HPDE6-E6E7 (cell line): ENCODE measurements at regions not wholly inside any gene's neighbourhood (a gene's known extent, or its start where the extent isn't known, plus 50 kb on each side); places are given as distances from the start of the nearest gene placed in this dataset.
"Not testable (repeated sequence)": the region's sequence is repeated elsewhere in the genome, so short reads cannot be mapped to it uniquely, and the experiment has no call there.

Source experiments
- DNase-seq: peaks from one replicate; pipeline ENCODE4 v3.0.0; 2011; ENCODE audit warnings: missing footprints; ENCODE audit errors: extremely low spot score

DNA sequence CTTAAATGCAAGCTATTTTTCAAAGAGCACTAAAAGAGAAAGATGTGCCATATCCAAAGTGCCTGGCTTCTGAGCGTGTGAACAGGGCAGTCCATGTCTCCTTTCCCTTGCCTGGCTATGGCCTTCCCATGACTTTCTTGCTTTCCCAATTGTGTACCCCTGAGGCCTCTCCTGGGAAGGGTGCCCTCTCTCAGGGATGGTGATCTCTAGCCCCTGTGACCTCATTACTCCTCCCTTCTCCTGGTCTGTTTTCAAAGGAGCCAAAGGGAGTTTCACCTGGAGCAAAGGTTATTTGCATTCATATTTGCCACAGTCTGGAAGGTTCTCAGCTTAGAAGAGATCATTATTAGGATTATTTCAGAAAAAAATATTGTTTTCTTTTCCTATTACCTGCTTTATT lies 429.4 kb upstream of the TMTC1 start:
- no peak for DNase-seq

DNA sequence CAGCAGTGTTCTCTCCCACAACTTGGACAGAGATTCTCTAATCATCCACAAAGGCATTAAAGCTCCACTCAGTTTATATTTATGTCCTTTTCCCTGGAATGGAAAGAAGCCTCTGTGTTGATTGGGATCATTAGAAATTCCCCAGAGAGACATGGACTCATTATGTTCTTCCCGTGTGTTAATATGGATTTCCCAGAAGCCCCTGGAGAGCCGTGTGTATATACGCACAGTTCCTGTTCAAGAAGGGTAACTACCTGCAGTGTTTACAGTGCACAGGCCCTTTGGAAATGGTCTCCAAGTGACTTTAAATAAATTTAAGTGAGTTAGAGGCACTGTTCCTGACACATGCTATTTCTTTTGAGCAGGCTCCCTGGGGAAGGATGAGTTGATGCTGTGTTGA lies 428.0 kb upstream of the TMTC1 start:
- DNase-seq = no peak

DNA sequence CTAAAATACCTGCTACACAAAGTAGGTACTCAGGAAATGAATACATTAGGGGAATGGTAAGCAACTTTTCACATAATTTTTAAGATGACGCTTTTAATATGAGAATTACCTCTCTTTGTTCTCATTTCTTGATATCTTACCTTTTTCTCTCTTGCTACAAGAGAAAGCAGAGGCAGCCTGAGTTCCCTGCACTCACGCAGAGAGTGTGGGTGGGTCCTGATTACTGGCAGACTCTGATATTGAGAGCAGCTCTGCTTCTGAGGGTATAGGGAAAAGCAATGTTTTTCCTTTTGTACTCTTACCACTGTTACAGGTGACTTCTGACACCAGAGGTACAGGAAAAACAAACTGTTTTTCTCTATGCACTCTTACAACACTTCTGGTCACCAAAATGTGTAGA lies 420.2 kb upstream of the TMTC1 start:
- no peak for DNase-seq

DNA sequence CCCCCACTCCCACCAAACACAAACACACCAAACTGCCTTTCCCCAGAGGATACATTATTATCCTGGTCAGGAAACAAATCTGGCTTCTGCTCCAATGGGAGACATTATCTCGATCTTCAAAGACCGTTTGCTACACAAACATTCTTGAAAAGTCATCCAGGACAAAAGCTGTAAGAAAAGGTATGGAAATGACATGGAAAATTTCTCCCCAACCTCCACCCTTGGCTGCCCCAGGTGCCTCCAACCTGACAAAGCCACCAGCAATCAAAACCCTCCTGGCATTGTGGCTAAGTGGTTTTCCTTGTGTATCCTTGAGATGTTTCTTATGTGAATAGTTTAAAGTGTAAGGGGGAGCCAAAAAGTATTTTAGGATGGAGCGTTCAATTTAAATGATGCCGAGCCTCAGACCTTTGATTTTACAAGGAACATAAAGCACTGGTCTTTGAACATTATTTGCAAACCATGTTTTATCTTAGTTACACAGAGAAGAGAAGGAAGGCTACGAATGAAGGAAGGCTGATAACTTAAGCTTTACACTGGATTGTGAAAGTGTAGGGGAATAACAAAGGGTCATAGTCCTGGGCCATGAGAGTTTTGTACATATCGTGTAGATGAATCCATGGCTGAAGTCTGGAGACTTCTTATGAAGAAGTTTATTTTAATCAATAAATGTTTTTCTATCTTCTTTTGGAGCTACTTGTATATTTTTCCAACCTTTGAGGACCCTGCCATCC lies 418.9 kb upstream of the TMTC1 start:
- no peak for DNase-seq

DNA sequence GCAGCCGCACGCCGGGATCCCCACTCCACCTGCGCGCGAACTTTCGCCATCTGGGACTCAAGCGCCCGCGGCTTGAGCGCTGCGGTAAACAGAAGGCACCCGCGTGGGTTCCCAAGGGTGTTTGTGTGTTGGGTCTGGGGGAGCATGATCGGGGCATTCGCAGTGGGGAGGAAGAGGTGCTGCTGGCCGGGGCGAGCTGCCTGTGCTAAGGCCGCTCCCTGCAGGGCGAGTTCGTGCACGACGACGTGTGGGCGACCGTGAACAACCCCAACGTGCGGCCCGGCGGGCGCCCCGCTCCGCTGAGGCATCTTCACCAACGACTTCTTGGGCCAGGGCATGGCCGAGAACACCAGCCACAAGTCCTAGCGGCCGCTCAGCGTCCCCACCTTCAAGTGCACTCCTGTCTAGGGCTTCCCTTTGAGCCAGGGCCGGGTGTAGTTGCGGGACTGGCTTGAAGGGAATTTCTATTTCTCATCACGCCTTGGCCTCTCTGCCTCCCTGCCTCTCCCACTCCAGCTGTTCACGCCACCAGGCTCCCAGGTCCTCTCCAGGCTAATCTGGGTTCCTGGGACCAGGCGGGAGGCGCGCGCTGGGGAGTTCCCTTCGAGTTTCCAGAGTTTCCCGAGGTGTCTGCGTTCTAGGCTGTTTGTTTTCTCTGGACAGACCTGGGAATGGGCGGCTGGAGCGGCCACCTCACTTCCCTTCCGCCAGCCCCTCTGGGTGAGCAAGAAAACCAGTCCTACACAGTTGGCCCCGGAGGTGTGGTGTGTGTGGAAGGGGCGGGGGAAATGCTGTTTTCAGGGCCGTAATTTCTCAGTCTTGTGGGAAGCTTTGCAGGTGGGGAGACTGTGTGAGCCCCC lies 417.8 kb upstream of the TMTC1 start:
- DNase-seq = no peak

DNA sequence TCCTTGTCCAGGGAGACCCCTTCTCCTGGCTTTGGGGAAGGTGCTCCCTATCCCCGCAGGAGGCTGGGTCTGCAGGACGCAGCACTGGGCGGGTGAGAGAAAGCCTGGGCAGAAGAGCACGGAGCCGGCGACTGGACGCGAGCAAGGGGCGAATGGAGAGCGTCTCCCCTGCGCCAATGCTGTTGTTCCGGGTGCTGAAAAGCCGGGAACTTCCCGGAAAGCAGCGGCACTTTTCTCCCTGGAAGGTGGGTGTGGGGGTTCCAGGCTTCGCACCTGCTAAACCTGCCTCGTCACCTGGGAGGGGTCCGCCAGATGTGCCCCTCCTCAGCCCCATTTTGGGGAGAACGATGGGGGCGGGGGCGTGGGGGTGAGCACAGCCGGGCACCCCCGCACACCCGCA lies 417.1 kb upstream of the TMTC1 start:
- no peak for DNase-seq

DNA sequence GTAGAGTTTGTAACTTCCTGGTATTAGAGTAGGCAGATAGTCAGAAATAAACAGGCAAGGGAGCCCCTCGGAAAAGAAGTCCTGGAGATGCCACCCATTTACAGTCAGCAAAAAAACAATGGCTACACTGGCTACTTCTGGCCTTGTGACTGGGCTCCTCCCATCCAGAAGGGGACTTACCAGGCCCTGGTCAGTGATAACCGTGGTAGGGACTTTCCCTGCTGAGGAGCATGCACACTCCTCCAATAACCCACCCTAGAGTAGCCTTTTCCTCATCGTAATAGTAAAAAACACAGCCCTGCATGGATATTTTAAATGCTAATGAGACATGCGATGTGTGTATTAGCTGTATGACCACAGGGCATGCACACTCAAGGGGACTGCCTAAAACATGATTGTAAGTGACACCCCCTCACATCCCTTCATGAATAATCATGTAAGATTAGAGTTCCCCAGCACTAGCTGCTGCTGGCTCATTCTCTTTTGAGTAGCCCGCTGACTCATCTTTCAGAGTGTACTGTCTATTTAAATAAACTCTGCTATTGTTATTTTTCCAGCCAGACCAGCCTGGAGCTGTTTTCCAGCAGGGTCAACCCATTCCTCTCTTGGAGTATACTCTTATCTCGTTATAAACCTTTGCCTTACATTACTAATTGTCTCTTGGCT lies 413.8 kb upstream of the TMTC1 start:
- DNase-seq = no peak

DNA sequence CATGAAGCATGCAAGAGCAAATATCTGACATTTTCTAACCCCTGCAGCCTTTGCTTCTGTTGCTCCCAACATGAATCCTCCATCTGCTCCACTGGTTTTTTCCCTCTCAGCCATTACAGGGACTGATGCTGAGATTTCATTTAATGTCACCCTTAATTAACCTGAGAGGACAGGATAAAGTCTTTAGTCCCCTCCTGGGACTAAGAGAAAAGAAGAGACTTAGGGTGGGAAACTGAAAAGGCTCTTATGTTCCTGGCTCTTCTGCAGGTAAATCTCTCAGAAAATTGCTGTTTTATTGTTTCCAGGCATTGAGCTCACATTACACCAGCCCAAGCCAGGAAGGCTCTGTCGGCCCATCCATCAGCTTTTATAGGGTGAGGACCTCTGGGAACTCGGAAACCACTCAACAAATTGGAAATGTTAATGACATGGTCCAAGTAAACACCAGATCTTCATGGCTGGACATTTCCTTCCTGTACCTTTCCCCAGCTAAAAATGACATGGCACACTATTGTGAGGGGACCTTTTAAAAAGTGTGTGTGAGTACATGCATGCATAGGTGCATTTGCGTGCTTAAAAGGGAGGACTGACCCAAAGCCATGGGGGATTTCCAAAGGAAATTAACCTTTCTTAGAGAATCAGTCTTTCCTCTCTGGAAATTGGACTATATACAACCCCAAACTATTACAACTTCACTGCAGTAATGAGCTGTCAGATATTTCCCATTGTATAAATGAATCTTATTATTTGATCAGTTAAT lies 408.1 kb upstream of the TMTC1 start:
- no peak for DNase-seq

DNA sequence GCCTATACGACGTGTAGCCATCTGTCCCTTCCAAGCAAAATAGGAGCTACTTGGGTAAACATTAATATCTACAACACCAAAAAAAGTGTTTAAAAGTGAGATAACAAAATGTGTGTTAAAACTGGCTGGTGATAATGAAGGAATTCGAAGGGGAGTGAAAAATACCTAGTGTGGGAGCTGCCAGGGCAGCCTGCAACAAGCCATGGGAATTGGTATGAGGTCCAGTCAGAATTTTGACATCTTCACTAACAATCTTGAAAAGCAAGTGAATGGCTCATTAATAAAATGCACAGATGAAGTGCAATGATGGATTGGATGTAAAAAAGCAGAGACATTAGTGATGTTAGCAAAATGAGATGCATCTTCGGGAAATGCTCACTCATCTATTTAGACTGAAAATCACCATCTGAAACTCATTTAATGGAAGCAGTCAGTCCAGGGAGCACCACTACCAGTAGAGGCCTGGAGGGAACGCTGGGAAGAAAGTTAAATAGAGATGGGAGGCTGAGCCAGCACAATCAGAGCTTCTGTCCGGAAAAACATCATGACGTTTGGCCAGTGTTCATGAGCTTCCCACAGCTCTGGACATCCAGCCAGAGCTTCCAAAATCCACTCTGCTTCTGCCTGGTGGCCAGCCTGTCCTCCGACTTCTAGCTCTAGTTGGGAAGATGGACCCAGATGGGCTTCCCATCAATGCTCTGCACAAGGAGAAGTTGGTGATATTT lies 405.0 kb upstream of the TMTC1 start:
- no peak for DNase-seq

DNA sequence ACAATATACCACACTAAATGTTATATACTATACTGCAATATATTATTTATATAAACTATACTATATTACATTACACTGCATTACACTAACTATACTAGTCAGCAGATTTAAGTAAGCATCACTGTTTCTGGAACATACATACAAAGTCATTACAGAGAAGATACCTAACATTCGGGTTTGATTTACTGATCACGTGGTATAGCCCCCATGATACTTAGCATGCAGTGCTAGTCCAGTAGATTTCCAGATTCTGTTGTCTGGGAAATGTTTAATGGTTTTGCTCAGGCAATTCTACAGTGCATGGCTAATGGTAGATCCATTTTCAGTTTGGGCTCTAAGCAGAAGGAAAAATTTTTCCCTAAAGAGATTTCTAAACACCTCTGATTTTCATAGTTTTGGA lies 403.7 kb upstream of the TMTC1 start:
- DNase-seq = no peak

DNA sequence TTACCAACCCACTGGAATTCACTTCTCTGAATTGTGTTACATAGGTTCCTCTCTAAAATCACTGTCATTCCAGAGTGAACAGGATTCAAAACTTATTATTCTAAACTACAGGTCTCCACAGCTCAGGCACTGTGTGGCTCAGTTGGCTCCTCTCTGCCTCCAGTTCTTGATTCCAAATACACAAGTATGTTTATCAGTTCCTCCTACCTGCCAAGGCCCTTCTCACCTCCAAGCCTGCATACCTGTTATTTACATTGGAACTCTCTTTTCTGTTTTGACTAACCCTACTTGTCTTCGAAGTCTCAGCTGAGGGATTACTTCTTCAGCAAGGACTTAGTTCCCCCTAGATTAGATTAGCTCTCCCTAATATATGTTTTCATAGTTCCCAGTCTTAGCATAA lies 397.6 kb upstream of the TMTC1 start:
- DNase-seq = no peak

DNA sequence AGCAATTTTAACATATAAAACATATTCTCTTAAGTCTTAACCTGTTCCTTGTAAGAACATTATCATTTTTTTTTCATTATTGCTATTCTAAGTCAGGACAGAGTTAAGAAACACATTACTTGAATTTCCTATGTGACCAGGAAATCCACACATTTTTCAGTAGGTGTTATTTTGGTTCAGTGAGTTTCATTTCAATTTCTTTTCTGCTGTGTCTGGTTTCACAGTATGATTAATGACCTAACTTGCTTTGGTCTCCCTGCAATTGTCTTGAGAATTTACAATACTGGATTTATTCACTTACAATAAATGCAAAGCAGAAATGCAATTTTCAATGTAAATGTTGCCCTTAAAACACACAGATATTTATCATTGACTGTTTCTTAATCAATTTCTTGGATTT lies 396.9 kb upstream of the TMTC1 start:
- no peak for DNase-seq

DNA sequence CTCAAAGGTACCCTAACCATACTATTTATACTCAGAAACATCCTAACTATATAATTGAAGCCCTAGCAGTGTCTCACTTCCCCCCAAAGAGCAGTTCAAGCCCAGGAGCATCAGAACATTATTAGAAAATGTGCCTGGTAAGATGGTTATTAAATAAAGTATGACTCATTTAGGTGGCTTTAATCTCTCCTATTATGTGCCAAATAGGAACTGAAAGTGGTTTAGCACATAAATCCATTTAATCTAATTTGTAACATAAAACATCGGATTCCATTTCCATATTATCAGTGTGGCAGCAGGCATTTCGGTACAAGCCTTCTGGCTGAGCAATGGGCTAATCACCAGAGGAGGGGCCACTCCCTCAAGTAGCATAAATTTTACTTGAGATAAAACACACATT lies 395.2 kb upstream of the TMTC1 start:
- no peak for DNase-seq

DNA sequence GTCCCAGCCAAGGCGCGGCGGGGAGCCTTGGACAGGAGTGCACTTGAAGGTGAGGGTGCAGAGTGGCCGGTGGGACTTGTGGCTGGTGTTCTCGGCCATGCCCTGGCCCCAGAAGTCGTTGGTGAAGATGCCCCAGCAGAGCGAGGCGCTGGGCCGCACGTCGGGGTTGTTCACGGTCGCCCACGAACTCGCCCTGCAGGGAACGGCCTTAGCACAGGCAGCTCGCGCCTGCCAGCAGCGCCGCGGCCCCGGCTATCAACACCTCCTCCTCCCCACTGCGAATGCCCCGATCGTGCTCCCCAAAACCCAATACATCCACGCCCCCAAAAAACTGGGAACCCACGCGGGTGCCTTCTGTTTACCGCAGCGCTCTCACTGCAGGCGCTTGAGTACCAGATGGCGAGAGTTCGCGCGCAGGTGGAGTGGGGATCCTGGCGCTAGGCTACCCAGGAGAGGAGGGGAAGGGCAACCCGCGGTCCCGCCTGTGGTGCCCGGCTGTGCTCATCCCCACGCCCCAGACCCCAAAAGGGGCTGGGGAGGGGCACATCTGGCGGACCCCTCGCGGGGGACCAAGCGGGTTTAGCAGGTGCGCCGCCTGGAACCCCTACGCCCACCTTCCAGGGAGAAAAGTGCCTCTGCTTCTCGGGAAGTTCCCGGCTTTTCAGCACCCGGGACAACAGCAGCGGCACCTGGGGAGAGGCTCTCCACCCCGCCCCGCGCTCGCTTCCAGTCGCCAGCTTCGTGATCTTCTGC lies 386.3 kb upstream of the TMTC1 start:
- DNase-seq = no peak

DNA sequence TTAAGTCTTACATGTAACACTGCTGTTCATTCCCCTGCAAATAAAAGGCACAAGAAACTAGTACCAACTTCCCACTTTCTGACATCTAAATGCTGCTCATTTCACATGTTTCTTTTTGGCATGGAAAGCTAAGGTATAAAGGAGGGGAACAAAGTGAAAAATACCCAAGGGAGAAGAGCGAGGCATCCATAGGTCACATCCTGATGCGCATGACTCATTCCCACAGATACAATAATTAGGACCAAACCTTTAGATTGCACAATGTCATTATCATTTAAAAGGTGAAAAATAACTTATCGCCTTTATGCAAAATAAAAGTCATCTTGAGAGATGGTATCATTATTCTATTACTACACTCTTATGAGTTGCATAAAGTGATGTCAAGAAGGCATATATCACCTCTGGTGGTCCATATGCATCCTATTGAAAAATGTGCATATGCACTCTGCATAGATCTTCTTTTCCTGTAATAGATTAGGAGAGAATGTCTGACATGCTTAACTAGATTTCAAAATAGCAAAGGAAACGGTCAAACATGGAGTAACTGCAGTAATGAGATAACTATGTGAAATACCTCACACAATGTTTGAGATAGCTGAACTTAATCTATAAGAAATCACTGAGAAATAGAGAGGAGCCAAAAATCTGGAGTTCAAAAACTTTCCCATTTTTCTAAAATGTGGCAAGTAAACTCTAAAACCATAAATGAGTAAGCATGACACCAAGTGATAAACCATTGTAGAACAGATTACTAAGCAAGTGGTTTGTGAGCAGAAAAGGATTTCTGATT lies 382.5 kb upstream of the TMTC1 start:
- DNase-seq = no peak

DNA sequence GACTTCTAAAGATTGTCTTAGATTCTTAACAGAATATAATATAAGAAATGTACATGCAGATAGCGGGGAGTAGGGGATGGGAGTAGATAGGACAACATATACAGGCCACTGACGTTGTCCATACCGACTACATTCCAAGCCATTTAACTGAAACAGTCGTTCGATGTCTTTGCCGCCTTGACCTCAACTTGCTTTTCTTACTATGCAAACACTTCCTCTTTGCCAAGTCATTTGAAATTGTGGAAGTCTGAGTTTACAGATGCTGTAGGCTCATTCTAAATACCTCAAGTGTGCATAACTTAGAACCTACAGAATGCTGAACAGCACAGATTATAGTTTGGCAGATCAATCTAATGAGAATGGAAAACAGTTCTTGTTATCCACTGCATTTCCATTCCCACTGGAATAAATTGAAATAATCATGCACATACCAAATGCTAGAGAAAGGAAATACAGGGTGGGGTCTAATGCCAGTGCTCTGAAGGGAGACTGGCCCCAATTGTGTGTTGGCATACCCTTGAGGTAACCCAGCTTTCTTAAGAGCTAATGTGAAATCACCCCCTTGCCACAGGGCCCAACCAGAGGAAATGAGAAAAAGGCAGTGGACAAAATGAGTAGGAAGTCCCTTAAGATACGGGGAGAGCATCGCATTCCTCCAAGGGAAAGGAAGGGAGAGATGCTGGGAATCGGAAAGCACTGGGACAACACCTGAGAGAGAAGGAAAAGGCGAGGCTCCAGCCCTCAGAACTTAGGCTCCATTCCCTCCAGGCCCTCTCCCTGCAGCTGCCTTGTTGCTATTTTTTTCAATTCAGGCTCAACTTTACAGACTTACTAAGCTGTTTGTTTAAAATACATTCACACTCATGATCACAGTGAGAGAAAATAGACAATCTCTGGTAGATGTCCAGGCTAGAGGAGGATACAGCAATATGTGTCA lies 380.9 kb upstream of the TMTC1 start:
- no peak for DNase-seq

DNA sequence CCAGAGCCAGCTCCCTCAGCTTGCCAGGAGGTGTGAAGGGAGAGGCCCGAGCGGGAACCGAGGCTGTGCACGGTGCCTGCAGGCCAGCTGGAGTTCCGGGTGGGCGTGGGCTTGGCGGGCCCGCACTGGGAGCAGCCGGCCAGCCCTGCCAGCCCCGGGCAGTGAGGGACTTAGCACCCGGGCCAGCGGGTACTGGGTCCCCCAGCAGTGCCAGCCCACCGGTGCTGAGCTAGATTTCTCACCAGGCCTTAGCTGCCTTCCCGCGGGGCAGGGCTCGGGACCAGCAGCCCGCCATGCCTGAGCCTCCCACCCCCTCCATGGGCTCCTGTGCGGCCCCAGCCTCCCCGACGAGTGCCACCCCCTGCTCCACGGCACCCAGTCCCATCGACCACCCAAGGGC lies 373.1 kb upstream of the TMTC1 start:
- not testable (repeated sequence) for DNase-seq

DNA sequence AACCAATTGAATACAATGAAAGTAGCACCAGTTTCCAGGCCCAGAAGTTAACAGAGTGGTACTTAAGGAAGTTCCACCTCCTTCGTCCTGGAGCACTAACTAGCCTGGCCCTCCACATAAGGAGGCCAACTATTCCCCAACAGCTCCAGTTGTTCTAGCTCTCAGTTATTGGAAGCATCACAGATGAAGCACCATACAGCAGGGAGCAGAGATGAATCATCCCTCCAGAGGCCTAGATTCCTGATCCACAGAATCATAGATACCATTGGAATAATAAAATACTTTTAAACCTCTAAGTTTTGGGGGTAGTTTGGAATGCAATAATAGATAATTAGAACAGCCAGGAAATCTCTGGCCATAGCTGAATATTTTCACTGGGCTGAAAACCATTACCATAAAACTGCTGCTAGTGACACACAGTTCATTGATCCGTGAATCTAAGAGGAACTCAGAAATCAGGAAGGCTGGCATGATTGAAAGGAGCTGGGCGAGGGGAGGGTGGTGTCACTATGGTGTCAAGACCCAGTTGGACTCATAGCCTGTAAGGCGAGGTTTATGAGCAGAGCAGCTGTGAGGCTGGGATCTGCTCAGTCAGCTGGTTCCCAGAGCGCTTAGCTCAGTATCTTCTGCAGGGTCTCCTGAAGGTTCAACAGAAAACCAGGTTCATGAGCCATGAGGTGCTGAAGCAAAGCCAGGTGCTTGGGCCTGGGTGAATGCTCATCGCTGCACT lies 371.4 kb upstream of the TMTC1 start:
- DNase-seq = no peak
